HCT116 (cell line): ENCODE measurements at regions not wholly inside any gene's neighbourhood (a gene's known extent, or its start where the extent isn't known, plus 50 kb on each side); places are given as distances from the start of the nearest gene placed in this dataset.

Experiments used
- ATAC-seq: fragments of 200-7000 bp; cut with Tn5 transposase; 2 replicates; pipeline ENCODE4 v1.9.1; 2020; ENCODE audit warnings: mild to moderate bottlenecking, moderate library complexity
- BruUV-seq: library from RNA; stranded (reverse); fragments of 400-500 nt; replicated peaks from 2 replicates; lab custom pipeline; 2021; lab: Mats Ljungman, UMichigan
- CTCF ChIA-PET: fragments of 300-600 bp; sonication (Branson Sonifier 250); formaldehyde crosslinking; loops from one replicate; lab custom pipeline; 2021; ENCODE audit warnings: antibody characterized with exemption; lab: Charles Lee
- POLR2A ChIA-PET: fragments of 300-600, 350-600 bp; sonication (Branson Sonifier 250); formaldehyde crosslinking; loops from one replicate; lab custom pipeline; 2021; ENCODE audit warnings: antibody characterized with exemption; lab: Charles Lee
- RAD21 ChIA-PET, 2 experiments: fragments of 300-600 bp; sonication (Branson Sonifier 250); formaldehyde crosslinking; loops; one replicate each; lab custom pipeline; 2023; ENCODE audit warnings: low total read pairs in 2 of 2; ENCODE audit not compliant: uncharacterized antibody in 2 of 2, unreplicated experiment in 2 of 2, low non-redundant PET in 1 of 2; lab: Charles Lee
- DNase-seq: peaks from one replicate; pipeline ENCODE4 v3.0.0-alpha.2; 2010; ENCODE audit warnings: low read depth, low spot score
- H2AFZ ChIP-seq: fragments of 200-600 bp; shearing (Covaris generic), sonication (generic); 2 replicates; pipeline ENCODE4 v1.6.1; 2017; ENCODE audit warnings: low read depth, mixed run types, mixed read lengths, antibody characterized with exemption, low read length; ENCODE audit not compliant: poor library complexity, severe bottlenecking
- H3K27ac ChIP-seq: 2 replicates; pipeline ENCODE4 v1.5.1; 2012; ENCODE audit warnings: low read depth, low read length
- H3K27me3 ChIP-seq: fragments of 200-600 bp; sonication (generic); 2 replicates; pipeline ENCODE4 v1.6.1; 2016; ENCODE audit warnings: mixed run types, low read length, mixed read lengths; ENCODE audit not compliant: insufficient read depth
- H3K36me3 ChIP-seq, 2 experiments: fragments of 200-500 bp in 1 of 2; fragments of 200-600 bp in 1 of 2; sonication (Bioruptor generic) in 1 of 2; sonication (generic) in 1 of 2; 2 replicates each; pipeline versions ENCODE4 v1.5.1 to v1.6.1; 2014 to 2016; ENCODE audit warnings: low read length in 2 of 2, inconsistent platforms in 1 of 2, mixed read lengths in 1 of 2, mixed run types in 1 of 2; ENCODE audit not compliant: insufficient read depth in 2 of 2, control insufficient read depth in 1 of 2
- H3K4me1 ChIP-seq, 2 experiments: fragments of 200-600 bp in 1 of 2; sonication (generic) in 1 of 2; 2 replicates each; pipeline versions ENCODE4 v1.5.1 to v1.6.1; 2012 to 2017; ENCODE audit warnings: low read length in 2 of 2, inconsistent platforms in 1 of 2, mild to moderate bottlenecking in 1 of 2, mixed read lengths in 1 of 2, mixed run types in 1 of 2, moderate library complexity in 1 of 2; ENCODE audit not compliant: insufficient read depth in 2 of 2, control insufficient read depth in 1 of 2
- H3K4me2 ChIP-seq: fragments of 200-600 bp; sonication (generic); 2 replicates; pipeline ENCODE4 v1.6.1; 2017; ENCODE audit warnings: mixed run types, low read length, mixed read lengths
- H3K4me3 ChIP-seq, 2 experiments: fragments of 200-600 bp in 1 of 2; sonication (generic) in 1 of 2; replicated peaks in 1 of 2; 2 replicates each; pipeline ENCODE4 v1.5.1; 2011 to 2016; ENCODE audit warnings: low read length in 2 of 2, control low read depth in 1 of 2, low read depth in 1 of 2, mild to moderate bottlenecking in 1 of 2, mixed read lengths in 1 of 2, mixed run types in 1 of 2
- H3K79me2 ChIP-seq: fragments of 200-600 bp; sonication (generic); 2 replicates; pipeline ENCODE4 v1.6.1; 2017; ENCODE audit warnings: mild to moderate bottlenecking, mixed run types, low read length, moderate library complexity, mixed read lengths; ENCODE audit not compliant: insufficient read depth
- H3K9ac ChIP-seq: fragments of 200-600 bp; sonication (generic); 2 replicates; pipeline ENCODE4 v1.6.1; 2016; ENCODE audit warnings: low read length, mixed read lengths
- H3K9me2 ChIP-seq: fragments of 200-600 bp; sonication (generic), shearing (Covaris generic); 2 replicates; pipeline ENCODE4 v1.6.1; 2017; ENCODE audit warnings: mixed run types, mild to moderate bottlenecking, moderate library complexity; ENCODE audit not compliant: insufficient read depth
- H3K9me3 ChIP-seq, 2 experiments: fragments of 200-500 bp in 1 of 2; fragments of 200-600 bp in 1 of 2; sonication (Bioruptor generic) in 1 of 2; sonication (generic) in 1 of 2; 2 replicates each; pipeline ENCODE4 v1.6.1; 2014 to 2017; ENCODE audit warnings: low read length in 2 of 2, mixed read lengths in 2 of 2, inconsistent platforms in 1 of 2, low read depth in 1 of 2, mild to moderate bottlenecking in 1 of 2, mixed run types in 1 of 2, moderate library complexity in 1 of 2; ENCODE audit not compliant: control insufficient read depth in 1 of 2, insufficient read depth in 1 of 2
- H4K20me1 ChIP-seq: fragments of 200-600 bp; sonication (generic), shearing (Covaris generic); 2 replicates; pipeline ENCODE4 v1.6.1; 2017; ENCODE audit warnings: mixed run types, mild to moderate bottlenecking, moderate library complexity; ENCODE audit not compliant: insufficient read depth
- ATF3 ChIP-seq: IDR thresholded peaks from 2 replicates; pipeline ENCODE4 v1.6.1; 2012
- CEBPB ChIP-seq: IDR thresholded peaks from 2 replicates; pipeline ENCODE4 v1.6.1; 2012; ENCODE audit warnings: low read depth
- CTCF ChIP-seq, 3 experiments: fragments of 200-600 bp in 1 of 3; sonication (generic) in 1 of 3; IDR thresholded peaks in 2 of 3; conservative IDR thresholded peaks in 1 of 3; 2 replicates each; pipeline ENCODE4 v1.5.1; 2012 to 2017; ENCODE audit warnings: low read depth in 2 of 3, low read length in 2 of 3, antibody characterized with exemption in 1 of 3, borderline replicate concordance in 1 of 3, control low read depth in 1 of 3, mild to moderate bottlenecking in 1 of 3, mixed read lengths in 1 of 3, mixed run types in 1 of 3, moderate library complexity in 1 of 3; ENCODE audit not compliant: insufficient read depth in 1 of 3
- EGR1 ChIP-seq: IDR thresholded peaks from 2 replicates; pipeline ENCODE4 v1.6.1; 2012; ENCODE audit warnings: low read depth
- ELF1 ChIP-seq: IDR thresholded peaks from 2 replicates; pipeline ENCODE4 v1.6.1; 2012; ENCODE audit warnings: low read depth, borderline replicate concordance
- EZH2 ChIP-seq: fragments of 200-600 bp; sonication (generic); IDR thresholded peaks from 2 replicates; pipeline ENCODE4 v1.6.1; 2017; ENCODE audit warnings: antibody characterized with exemption, mixed run types
- EZH2phosphoT487 ChIP-seq: fragments of 200-600 bp; IDR thresholded peaks from 2 replicates; pipeline ENCODE4 v1.6.1; 2018; ENCODE audit warnings: antibody characterized with exemption, borderline replicate concordance
- JUND ChIP-seq: IDR thresholded peaks from 2 replicates; pipeline ENCODE4 v1.6.1; 2012
- MAX ChIP-seq: IDR thresholded peaks from 2 replicates; pipeline ENCODE4 v1.6.1; 2012
- POLR2AphosphoS5 ChIP-seq: IDR thresholded peaks from 2 replicates; pipeline ENCODE4 v1.6.1; 2011; ENCODE audit warnings: mild to moderate bottlenecking, low read depth, low read length, moderate library complexity
- RAD21 ChIP-seq: IDR thresholded peaks from 2 replicates; pipeline ENCODE4 v1.6.1; 2012; ENCODE audit warnings: low read depth, mild to moderate bottlenecking
- SP1 ChIP-seq: IDR thresholded peaks from 2 replicates; pipeline ENCODE4 v1.6.1; 2012; ENCODE audit warnings: low read depth
- SRF ChIP-seq: IDR thresholded peaks from 2 replicates; pipeline ENCODE4 v1.6.1; 2012; ENCODE audit warnings: low read depth
- YY1 ChIP-seq: IDR thresholded peaks from 2 replicates; pipeline ENCODE4 v1.6.1; 2011; ENCODE audit warnings: low read length, low read depth, moderate library complexity, mild to moderate bottlenecking; ENCODE audit not compliant: insufficient replicate concordance; ENCODE audit errors: extremely low read depth
- ZFX ChIP-seq: fragments of 450-650 bp; IDR thresholded peaks from 2 replicates; pipeline ENCODE4 v1.6.1; 2017
- intact Hi-C: fragments of 100-400 bp; cut with micrococcal nuclease; formaldehyde crosslinking; loops from 2 replicates; pipeline ENCODE4 v1.10.0; 2022

GRCh38 chr20:23253524-23253923 lies 97.1 kb upstream of the NXT1 start:
- DNase-seq (no peak), ATAC-seq (no peak)
- H3K9ac ChIP-seq, result no peak overlapping the region
- ChIA-PET POLR2A (no interaction called here), CTCF (no interaction called here), RAD21 (no interaction called here)
- no TSS peak for BruUV-seq
- no peak for TF ChIP-seq YY1
- TF ChIP-seq MAX, result no peak
- no peak for TF ChIP-seq EZH2phosphoT487
- no peak for TF ChIP-seq EGR1
- TF ChIP-seq SRF, result no peak
- H2AFZ ChIP-seq, result no peak overlapping the region
- H3K4me2 ChIP-seq, result no peak overlapping the region
- no peak overlapping the region for H3K27ac ChIP-seq
- intact Hi-C loops, result no loop called here
- H3K4me1 ChIP-seq, result no peaks in the 10 kb centered on the region
- no peaks in the 10 kb centered on the region for H3K9me2 ChIP-seq
- H3K36me3 ChIP-seq, result no peaks in the 10 kb centered on the region
- no peaks in the 10 kb centered on the region for H3K79me2 ChIP-seq
- no peak overlapping the region for H3K4me3 ChIP-seq
- H3K27me3 ChIP-seq, result peaks cover 67% of the 10 kb centered on the region
- H3K9me3 ChIP-seq, result no peaks in the 10 kb centered on the region
- no peaks in the 10 kb centered on the region for H4K20me1 ChIP-seq

GRCh38 chr20:23251779-23252178 lies 98.8 kb upstream of the NXT1 start:
- BruUV-seq, result no TSS peak
- H3K4me2 ChIP-seq, result no peak overlapping the region
- no peak for DNase-seq
- intact Hi-C loops, result no loop called here
- POLR2A ChIA-PET, result no interaction called here
- TF ChIP-seq SP1, result no peak
- no peak for TF ChIP-seq ZFX
- TF ChIP-seq ATF3, result no peak
- no peak for TF ChIP-seq ELF1
- TF ChIP-seq POLR2AphosphoS5, result no peak
- TF ChIP-seq EZH2phosphoT487, result no peak
- TF ChIP-seq CTCF (IDR thresholded peaks at IDR 0.05 in 2 of 3, conservative IDR thresholded peaks at IDR 0.05 in 1 of 3; ENCODE audit: borderline replicate concordance in 1 of 3, insufficient read depth in 1 of 3, low read depth in 2 of 3, low read length in 2 of 3), result no peak
- no peak for TF ChIP-seq CEBPB
- no peak for TF ChIP-seq EZH2
- no peak for TF ChIP-seq JUND
- TF ChIP-seq RAD21, result no peak
- TF ChIP-seq, all 23 proteins: peak for 0
- ATAC-seq, result no peak
- Histone ChIP-seq H3K27me3 (peaks cover 80% of the 10 kb centered on the region), H3K9me2 (no peaks in the 10 kb centered on the region), H3K4me3 (no peak overlapping the region), H3K4me1 (no peaks in the 10 kb centered on the region), H3K36me3 (no peaks in the 10 kb centered on the region), H3K9ac (no peak overlapping the region), H3K79me2 (no peaks in the 10 kb centered on the region), H3K27ac (no peak overlapping the region), H3K9me3 (no peaks in the 10 kb centered on the region), H2AFZ (no peak overlapping the region), H4K20me1 (no peaks in the 10 kb centered on the region)
- ChIA-PET CTCF (no interaction called here), RAD21 (no interaction called here)
